ENCODE measurements at regions not wholly inside any gene's neighbourhood (a gene's known extent, or its start where the extent isn't known, plus 50 kb on each side); places are given as distances from the start of the nearest gene placed in this dataset.

DNA sequence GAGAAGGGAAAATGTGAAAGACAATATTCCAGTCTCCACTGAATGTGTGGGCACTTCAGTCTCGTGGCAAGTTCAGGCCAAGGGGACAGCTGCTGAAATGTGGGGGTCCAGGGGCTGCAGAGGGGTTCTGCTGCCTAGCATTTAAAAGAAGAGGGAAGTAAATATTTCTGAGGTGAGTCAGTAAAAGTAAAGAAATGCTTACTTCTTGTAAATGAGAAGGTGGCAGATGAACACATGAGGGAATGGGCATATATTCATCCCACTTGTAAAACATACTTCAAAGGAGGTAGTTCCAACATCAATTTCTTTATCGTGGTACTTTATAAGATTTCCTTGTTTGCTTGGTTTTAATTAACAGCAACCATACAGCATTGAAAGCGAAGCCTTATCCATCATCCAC lies 63.1 kb upstream of the HIVEP3 start:
- no peak for DNase-seq (ENCODE audit: low read depth)
- in situ Hi-C loops (cut with HindIII; ENCODE audit: low sequenced_read_pairs): no loop called here
- TF ChIP-seq, protein P1, sequence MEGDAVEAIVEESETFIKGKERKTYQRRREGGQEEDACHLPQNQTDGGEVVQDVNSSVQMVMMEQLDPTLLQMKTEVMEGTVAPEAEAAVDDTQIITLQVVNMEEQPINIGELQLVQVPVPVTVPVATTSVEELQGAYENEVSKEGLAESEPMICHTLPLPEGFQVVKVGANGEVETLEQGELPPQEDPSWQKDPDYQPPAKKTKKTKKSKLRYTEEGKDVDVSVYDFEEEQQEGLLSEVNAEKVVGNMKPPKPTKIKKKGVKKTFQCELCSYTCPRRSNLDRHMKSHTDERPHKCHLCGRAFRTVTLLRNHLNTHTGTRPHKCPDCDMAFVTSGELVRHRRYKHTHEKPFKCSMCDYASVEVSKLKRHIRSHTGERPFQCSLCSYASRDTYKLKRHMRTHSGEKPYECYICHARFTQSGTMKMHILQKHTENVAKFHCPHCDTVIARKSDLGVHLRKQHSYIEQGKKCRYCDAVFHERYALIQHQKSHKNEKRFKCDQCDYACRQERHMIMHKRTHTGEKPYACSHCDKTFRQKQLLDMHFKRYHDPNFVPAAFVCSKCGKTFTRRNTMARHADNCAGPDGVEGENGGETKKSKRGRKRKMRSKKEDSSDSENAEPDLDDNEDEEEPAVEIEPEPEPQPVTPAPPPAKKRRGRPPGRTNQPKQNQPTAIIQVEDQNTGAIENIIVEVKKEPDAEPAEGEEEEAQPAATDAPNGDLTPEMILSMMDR (IDR thresholded peaks at IDR 0.05; ENCODE audit: low read depth, low read length, missing control alignments): no peak
- no peak overlapping the region for H3K4me3 ChIP-seq (ENCODE audit: low read depth, low read length)

DNA sequence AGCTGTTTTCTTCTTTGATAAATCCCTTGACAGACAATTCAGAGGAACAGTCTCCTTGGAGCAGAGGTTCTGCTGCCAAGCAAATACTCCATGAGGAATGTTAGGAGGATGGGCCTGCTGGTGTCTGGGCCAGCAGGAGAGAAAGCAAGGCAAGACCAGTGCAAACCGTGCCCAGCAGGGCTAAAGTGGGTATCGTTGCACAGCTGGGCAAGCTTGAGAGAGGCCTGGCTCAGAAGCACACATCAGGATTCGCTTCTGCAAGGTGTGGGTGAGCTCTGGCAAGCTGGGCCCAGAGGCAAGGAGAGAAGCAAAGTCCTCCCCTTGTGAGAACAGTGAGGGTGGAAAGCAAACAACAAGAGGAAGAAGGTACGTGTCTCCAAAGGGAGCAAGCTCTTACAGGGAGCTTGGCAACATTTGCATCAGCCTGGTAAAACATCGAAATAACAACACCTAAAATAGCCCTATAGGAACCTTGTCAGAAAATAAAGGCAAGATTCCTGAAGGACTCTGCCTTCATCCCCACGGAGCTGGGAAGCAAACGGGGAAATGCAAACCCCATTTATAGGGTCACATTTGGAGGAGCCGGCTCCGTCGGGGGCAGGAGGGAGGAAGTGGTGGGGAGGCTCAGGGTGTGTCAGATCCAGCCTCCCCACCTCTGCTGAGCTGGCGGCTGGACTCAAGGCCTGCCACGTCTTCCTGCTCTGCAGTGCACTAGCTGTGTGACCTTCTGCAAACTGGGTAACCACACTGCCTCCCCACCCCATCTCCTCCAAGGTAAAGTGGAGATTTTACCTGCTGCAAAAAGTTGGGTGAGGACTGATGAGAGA lies 62.3 kb upstream of the HIVEP3 start:
- no peak overlapping the region for H3K4me3 ChIP-seq (ENCODE audit: low read depth, low read length)
- in situ Hi-C loops (cut with HindIII; ENCODE audit: low sequenced_read_pairs): no loop called here
- no peak for DNase-seq (ENCODE audit: low read depth)
- TF ChIP-seq, protein P1 (IDR thresholded peaks at IDR 0.05; ENCODE audit: low read depth, low read length, missing control alignments): no peak

DNA sequence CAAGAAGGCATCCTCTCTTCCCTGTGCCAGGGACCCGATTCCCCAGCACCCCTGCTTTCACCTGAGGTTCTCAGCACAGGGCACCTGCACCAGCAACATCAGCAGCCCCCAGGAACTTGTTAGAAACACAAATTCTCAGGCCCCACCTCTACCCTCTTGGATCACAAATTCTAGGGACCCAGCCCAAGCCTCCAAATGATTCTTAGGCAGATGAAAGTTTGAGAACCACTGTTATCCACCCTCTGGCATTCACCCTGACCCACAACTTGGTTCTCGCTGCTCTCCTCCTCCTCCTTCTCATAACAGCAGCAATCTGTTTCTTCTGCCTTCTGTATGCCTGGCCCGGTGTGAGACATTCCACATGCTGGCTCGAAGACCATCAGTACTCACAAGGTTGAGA lies 60.3 kb upstream of the HIVEP3 start:
- in situ Hi-C loops (cut with HindIII; ENCODE audit: low sequenced_read_pairs): no loop called here
- H3K4me3 ChIP-seq (ENCODE audit: low read depth, low read length): no peak overlapping the region
- TF ChIP-seq, protein P1 (IDR thresholded peaks at IDR 0.05; ENCODE audit: low read depth, low read length, missing control alignments): no peak
- no peak for DNase-seq (ENCODE audit: low read depth)

DNA sequence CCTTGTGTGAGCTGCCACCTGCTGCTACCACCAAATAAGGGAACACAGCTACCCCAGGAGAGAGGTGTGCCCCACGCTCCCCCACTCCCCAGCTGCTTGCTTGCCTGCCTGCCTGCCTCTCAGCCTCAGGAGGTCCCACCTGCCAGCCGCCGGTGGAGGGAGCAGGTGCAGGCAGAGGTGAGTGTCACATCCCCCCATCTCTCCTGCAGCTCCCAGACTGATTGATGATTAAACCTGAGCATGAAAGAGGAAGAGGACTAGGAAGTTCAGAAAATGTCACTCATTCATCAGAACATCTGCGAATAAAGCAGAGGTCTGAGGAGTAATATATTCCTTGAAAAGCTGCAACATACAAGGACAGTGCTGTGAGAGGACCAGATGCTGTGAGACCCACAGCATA lies 58.6 kb upstream of the HIVEP3 start:
- no peak overlapping the region for H3K4me3 ChIP-seq (ENCODE audit: low read depth, low read length)
- no peak for DNase-seq (ENCODE audit: low read depth)
- in situ Hi-C loops (cut with HindIII; ENCODE audit: low sequenced_read_pairs): no loop called here
- TF ChIP-seq, protein P1 (IDR thresholded peaks at IDR 0.05; ENCODE audit: low read depth, low read length, missing control alignments): no peak

DNA sequence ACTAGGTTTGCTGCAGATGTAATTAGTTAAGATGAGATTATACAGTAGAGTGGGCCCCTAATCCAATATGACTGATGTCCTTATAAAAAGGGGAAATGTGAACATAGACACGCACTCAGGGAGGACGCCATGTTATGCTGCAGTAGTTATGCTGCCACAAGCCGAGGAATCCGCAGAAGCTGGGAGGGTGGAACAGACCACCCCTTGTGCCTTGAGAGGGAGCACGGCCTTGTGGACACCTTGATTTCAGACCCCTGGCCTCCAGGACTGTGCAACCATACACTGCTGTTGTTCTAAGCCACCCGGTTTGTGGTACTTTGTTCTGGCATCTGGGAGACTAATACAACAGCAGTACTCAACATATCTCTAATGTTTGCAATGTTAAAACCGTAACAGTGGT lies 57.9 kb upstream of the HIVEP3 start:
- no peak overlapping the region for H3K4me3 ChIP-seq (ENCODE audit: low read depth, low read length)
- TF ChIP-seq, protein P1 (IDR thresholded peaks at IDR 0.05; ENCODE audit: low read depth, low read length, missing control alignments): no peak
- no peak for DNase-seq (ENCODE audit: low read depth)
- in situ Hi-C loops (cut with HindIII; ENCODE audit: low sequenced_read_pairs): no loop called here

DNA sequence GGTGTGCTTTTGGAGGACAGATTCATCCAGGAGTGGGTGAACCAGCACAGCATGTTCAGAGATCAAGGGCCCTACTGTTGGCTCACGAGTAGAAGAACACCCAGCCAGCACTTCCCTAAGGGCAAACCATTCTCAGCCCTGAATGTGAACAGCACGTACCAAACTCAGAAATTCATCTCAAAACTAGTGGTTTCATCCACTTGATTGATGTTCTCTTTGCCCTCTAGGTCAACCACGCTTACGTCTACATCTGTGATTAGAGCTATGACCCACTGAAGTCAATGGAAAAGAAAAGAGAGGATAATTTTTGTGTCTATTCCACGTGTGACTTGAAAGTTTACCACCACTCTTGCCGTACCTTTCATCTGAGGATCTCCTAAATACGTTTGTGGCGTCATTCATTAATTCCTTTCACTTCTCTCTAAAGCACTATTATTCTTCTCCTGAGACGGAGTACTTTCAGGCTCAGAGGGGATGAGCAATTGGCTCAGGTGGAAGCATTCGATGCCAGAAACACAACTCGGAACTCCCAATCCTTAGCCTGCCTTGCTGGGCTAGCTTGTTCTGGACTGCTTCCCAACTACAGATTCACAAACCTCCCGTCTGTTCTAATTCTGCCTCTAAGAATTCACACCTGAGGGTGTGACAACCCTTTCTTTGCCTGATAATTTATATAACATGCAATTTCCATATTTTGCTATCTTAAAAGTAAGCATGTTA lies 57.3 kb upstream of the HIVEP3 start:
- TF ChIP-seq, protein P1 (IDR thresholded peaks at IDR 0.05; ENCODE audit: low read depth, low read length, missing control alignments): no peak
- DNase-seq (ENCODE audit: low read depth): no peak
- in situ Hi-C loops (cut with HindIII; ENCODE audit: low sequenced_read_pairs): no loop called here
- no peak overlapping the region for H3K4me3 ChIP-seq (ENCODE audit: low read depth, low read length)
